H1 (cell line): ENCODE measurements at regions not wholly inside any gene's neighbourhood (a gene's known extent, or its start where the extent isn't known, plus 50 kb on each side); places are given as distances from the start of the nearest gene placed in this dataset.

Experiments used
- CTCF ChIA-PET: fragments of 300-600 bp; sonication (Branson Sonifier 250); formaldehyde crosslinking; loops from one replicate; lab custom pipeline; 2021; ENCODE audit not compliant: partially characterized antibody; lab: Charles Lee
- POLR2A ChIA-PET: fragments of 300-600 bp; sonication (Branson Sonifier 250); formaldehyde crosslinking; loops from one replicate; lab custom pipeline; 2021; ENCODE audit warnings: inconsistent platforms; ENCODE audit not compliant: partially characterized antibody; lab: Charles Lee
- DNase-seq, 2 experiments: peaks; one replicate each; pipeline versions ENCODE4 v3.0.0 to v3.0.0-alpha.2; 2010 to 2022; ENCODE audit warnings: low spot score in 2 of 2, low read depth in 1 of 2, mixed read lengths in 1 of 2
- FAIRE-seq: peaks from 2 replicates; lab custom pipeline; 2011; peaks lifted over from hg19 to GRCh38; lab: Jason Lieb, UNC
- H2AFZ ChIP-seq: 2 replicates; pipeline ENCODE4 v1.8.1; 2012; ENCODE audit warnings: low read length, inconsistent platforms
- H2AK5ac ChIP-seq: 2 replicates; pipeline ENCODE4 v1.6.1; 2013; ENCODE audit warnings: low read depth, low read length
- H2BK120ac ChIP-seq: replicated peaks from 2 replicates; pipeline ENCODE3; 2013; ENCODE audit warnings: low read depth, low read length, inconsistent platforms
- H2BK12ac ChIP-seq: 2 replicates; pipeline ENCODE4 v1.6.1; 2013; ENCODE audit warnings: low read depth, low read length
- H2BK15ac ChIP-seq: 2 replicates; pipeline ENCODE4 v1.6.1; 2013; ENCODE audit warnings: low read length
- H2BK20ac ChIP-seq: 2 replicates; pipeline ENCODE4 v1.6.1; 2013; ENCODE audit warnings: low read length
- H2BK5ac ChIP-seq: 2 replicates; pipeline ENCODE4 v1.6.1; 2013; ENCODE audit warnings: low read depth, low read length
- H3K14ac ChIP-seq: 2 replicates; pipeline ENCODE4 v1.6.1; 2013; ENCODE audit warnings: inconsistent platforms; ENCODE audit not compliant: insufficient read length
- H3K18ac ChIP-seq: 2 replicates; pipeline ENCODE4 v1.6.1; 2013; ENCODE audit warnings: low read length; ENCODE audit errors: extremely low read depth
- H3K23ac ChIP-seq: 2 replicates; pipeline ENCODE4 v1.6.1; 2013; ENCODE audit warnings: inconsistent platforms; ENCODE audit not compliant: insufficient read length
- H3K23me2 ChIP-seq: 2 replicates; pipeline ENCODE4 v1.6.1; 2013; ENCODE audit warnings: low read depth, low read length
- H3K27ac ChIP-seq: 2 replicates; pipeline ENCODE4 v1.6.1; 2011; ENCODE audit warnings: low read depth, low read length, inconsistent platforms
- H3K27me3 ChIP-seq, 4 experiments: replicated peaks in 1 of 4; 1 replicate in 1 of 4; 2 replicates in 3 of 4; pipeline versions ENCODE4 v1.6.1 to v1.8.1; 2011 to 2013; ENCODE audit warnings: low read length in 3 of 4, mild to moderate bottlenecking in 3 of 4, inconsistent platforms in 2 of 4, mixed read lengths in 2 of 4, moderate library complexity in 1 of 4; ENCODE audit not compliant: control insufficient read depth in 3 of 4, insufficient read depth in 3 of 4; ENCODE audit errors: extremely low read depth in 1 of 4
- H3K36me3 ChIP-seq, 4 experiments: 2 replicates each; pipeline versions ENCODE4 v1.6.1 to v1.8.1; 2011 to 2013; ENCODE audit warnings: mild to moderate bottlenecking in 4 of 4, low read length in 3 of 4, moderate library complexity in 2 of 4, control low read depth in 1 of 4, inconsistent platforms in 1 of 4; ENCODE audit not compliant: insufficient read depth in 4 of 4, control insufficient read depth in 2 of 4
- H3K4ac ChIP-seq: replicated peaks from 2 replicates; pipeline ENCODE3; 2013; ENCODE audit warnings: low read length, low read depth, mixed read lengths, inconsistent platforms; ENCODE audit not compliant: insufficient read length
- H3K4me1 ChIP-seq, 4 experiments: replicated peaks in 1 of 4; 1 replicate in 1 of 4; 2 replicates in 3 of 4; pipeline versions ENCODE4 v1.6.1 to v1.8.1; 2011 to 2013; ENCODE audit warnings: low read length in 3 of 4, inconsistent platforms in 2 of 4, mixed read lengths in 1 of 4; ENCODE audit not compliant: insufficient read depth in 4 of 4, control insufficient read depth in 3 of 4
- H3K4me2 ChIP-seq, 2 experiments: 2 replicates each; pipeline versions ENCODE4 v1.6.1 to v1.8.1; 2011 to 2013; ENCODE audit warnings: low read depth in 2 of 2, low read length in 2 of 2, control low read depth in 1 of 2, inconsistent platforms in 1 of 2, mild to moderate bottlenecking in 1 of 2; ENCODE audit not compliant: insufficient read depth in 1 of 2
- H3K4me3 ChIP-seq, 4 experiments: fragments of 200-600, 300-600 bp in 1 of 4; sonication (generic), shearing (Covaris generic), sonication (Bioruptor Twin) in 1 of 4; 2 replicates each; pipeline versions ENCODE4 v1.5.1 to v1.8.1; 2011 to 2016; ENCODE audit warnings: low read length in 4 of 4, low read depth in 3 of 4, control low read depth in 2 of 4, inconsistent platforms in 2 of 4, mild to moderate bottlenecking in 2 of 4, mixed read lengths in 1 of 4, moderate library complexity in 1 of 4; ENCODE audit not compliant: insufficient read depth in 2 of 4; ENCODE audit errors: extremely low read depth in 1 of 4
- H3K56ac ChIP-seq: replicated peaks from 2 replicates; pipeline ENCODE3; 2013; ENCODE audit warnings: low read depth, mild to moderate bottlenecking, mixed read lengths, low read length, inconsistent platforms; ENCODE audit not compliant: insufficient read length
- H3K79me1 ChIP-seq: 2 replicates; pipeline ENCODE4 v1.6.1; 2013; ENCODE audit warnings: low read depth, low read length, control low read depth
- H3K79me2 ChIP-seq, 2 experiments: 2 replicates each; pipeline versions ENCODE4 v1.6.1 to v1.8.1; 2012 to 2013; ENCODE audit warnings: low read length in 2 of 2, mild to moderate bottlenecking in 2 of 2, inconsistent platforms in 1 of 2; ENCODE audit not compliant: insufficient read depth in 2 of 2, control insufficient read depth in 1 of 2
- H3K9ac ChIP-seq, 4 experiments: replicated peaks in 1 of 4; 1 replicate in 1 of 4; 2 replicates in 3 of 4; pipeline versions ENCODE4 v1.6.1 to v1.8.1; 2011 to 2013; ENCODE audit warnings: low read depth in 3 of 4, low read length in 3 of 4, control low read depth in 2 of 4, mild to moderate bottlenecking in 2 of 4, moderate library complexity in 2 of 4, inconsistent platforms in 1 of 4; ENCODE audit errors: extremely low read depth in 1 of 4
- H3K9me3 ChIP-seq, 2 experiments: 2 replicates each; pipeline versions ENCODE4 v1.6.1 to v1.8.1; 2012 to 2013; ENCODE audit warnings: mild to moderate bottlenecking in 2 of 2, moderate library complexity in 2 of 2, control low read depth in 1 of 2, inconsistent platforms in 1 of 2, low read depth in 1 of 2, low read length in 1 of 2, mixed read lengths in 1 of 2; ENCODE audit not compliant: insufficient read depth in 2 of 2
- H4K20me1 ChIP-seq, 2 experiments: replicated peaks in 1 of 2; 2 replicates each; pipeline versions ENCODE3 to v1.8.1; 2011 to 2013; ENCODE audit warnings: inconsistent platforms in 2 of 2, low read length in 2 of 2, mild to moderate bottlenecking in 1 of 2; ENCODE audit not compliant: insufficient read depth in 2 of 2, control insufficient read depth in 1 of 2
- H4K5ac ChIP-seq: 2 replicates; pipeline ENCODE4 v1.6.1; 2013; ENCODE audit warnings: low read length, low read depth, mixed read lengths, inconsistent platforms; ENCODE audit not compliant: insufficient read length
- H4K8ac ChIP-seq: 2 replicates; pipeline ENCODE4 v1.8.0; 2013; ENCODE audit warnings: mild to moderate bottlenecking, moderate library complexity, low read length, inconsistent platforms; ENCODE audit not compliant: insufficient read depth; ENCODE audit errors: extremely low read depth
- H4K91ac ChIP-seq: replicated peaks from 2 replicates; pipeline ENCODE3; 2013; ENCODE audit warnings: low read length, mixed read lengths, inconsistent platforms; ENCODE audit not compliant: insufficient read length
- ASH2L ChIP-seq: fragments of 200-600, 300-600 bp; sonication (generic); IDR thresholded peaks from one replicate; pipeline ENCODE4 v1.7.1; 2017; ENCODE audit warnings: low read length
- EP300 ChIP-seq, 2 experiments: IDR thresholded peaks; 1 replicate in 1 of 2; 2 replicates in 1 of 2; pipeline ENCODE4 v1.6.1; 2011 to 2012; ENCODE audit warnings: low read depth in 2 of 2, low read length in 2 of 2, mild to moderate bottlenecking in 2 of 2, borderline replicate concordance in 1 of 2, inconsistent platforms in 1 of 2, moderate library complexity in 1 of 2
- FOSL1 ChIP-seq: IDR thresholded peaks from 2 replicates; pipeline ENCODE4 v1.6.1; 2011; ENCODE audit warnings: mild to moderate bottlenecking, low read depth, low read length, moderate library complexity; ENCODE audit not compliant: insufficient read depth
- RBBP5 ChIP-seq: IDR thresholded peaks from 2 replicates; pipeline ENCODE4 v1.7.1; 2012; ENCODE audit warnings: low read depth, mild to moderate bottlenecking, inconsistent platforms, low read length, moderate library complexity, borderline replicate concordance
- RFX5 ChIP-seq: IDR thresholded peaks from 2 replicates; pipeline ENCODE4 v1.6.1; 2011; ENCODE audit warnings: low read depth, low read length, improper control_type of control experiment, borderline replicate concordance
- SP1 ChIP-seq: IDR thresholded peaks from 2 replicates; pipeline ENCODE4 v1.6.1; 2011; ENCODE audit warnings: low read depth, low read length
- WGBS, 2 experiments: shearing (Covaris generic) in 1 of 2; methylation state at CpG; one replicate each; pipeline versions ENCODE4 v1.1.6 to v1.1.7; 2013 to 2015; ENCODE audit warnings: low lambda C conversion rate in 2 of 2, mixed read lengths in 2 of 2, inconsistent platforms in 1 of 2, low coverage in 1 of 2, missing lambda C conversion rate in 1 of 2; ENCODE audit not compliant: insufficient replicate concordance in 2 of 2, insufficient coverage in 1 of 2, insufficient read length in 1 of 2; ENCODE audit errors: extremely low coverage in 1 of 2, missing lambda C conversion rate in 1 of 2; 5-methylcytosine and 5-hydroxymethylcytosine counted together

GRCh38 chr21:35444391-35444790, 395.3 kb upstream of the RUNX1 start:
- Histone ChIP-seq H2AK5ac (no peak overlapping the region), H2BK12ac (no peak overlapping the region), H3K27ac (no peak overlapping the region), H3K27me3 (0 out of 7 replicates have a peak, but pooled peaks cover 0 to 2% (median 0%) of the 10 kb centered on the region in 4 experiments), H3K23me2 (no peaks in the 10 kb centered on the region), H3K23ac (no peak overlapping the region), H3K79me1 (no peaks in the 10 kb centered on the region; the same call in 1 of the 2 replicates), H4K20me1 (no peaks in the 10 kb centered on the region), H3K18ac (no peak overlapping the region), H3K56ac (no peak overlapping the region), H3K4me1 (no peaks in the 10 kb centered on the region; a peak in 1 of 7 replicates), H3K4me3 (no peak overlapping the region), H2BK5ac (no peak overlapping the region), H3K4me2 (no peak overlapping the region), H2BK120ac (no peak overlapping the region), H3K79me2 (no peaks in the 10 kb centered on the region), H2BK20ac (no peak overlapping the region), H3K4ac (no peak overlapping the region), H4K91ac (no peak overlapping the region), H2AFZ (no peak overlapping the region), H3K14ac (no peak overlapping the region), H4K5ac (no peak overlapping the region), H3K9ac (no peak overlapping the region), H3K9me3 (no peaks in the 10 kb centered on the region), H3K36me3 (no peaks in the 10 kb centered on the region; a peak in 1 of 8 replicates), H4K8ac (no peak overlapping the region), H2BK15ac (no peak overlapping the region)
- TF ChIP-seq FOSL1, result no peak
- TF ChIP-seq RFX5, result no peak
- no peak for TF ChIP-seq SP1
- TF ChIP-seq RBBP5, result no peak
- TF ChIP-seq ASH2L, result no peak
- no peak for TF ChIP-seq EP300 (IDR thresholded peaks at IDR 0.05; ENCODE audit: borderline replicate concordance in 1 of 2, low read depth in 2 of 2, low read length in 2 of 2)
- 80% methylated on average over 1 of the region's 1 CpG; no CpG with 5 or more reads in 1 of the 2 experiments for WGBS, 2 experiments
- POLR2A ChIA-PET, result no interaction called here
- FAIRE-seq (no peak), DNase-seq (no peak)
- CTCF ChIA-PET, result no interaction called here
